Panc1 (cell line): ENCODE measurements at regions not wholly inside any gene's neighbourhood (a gene's known extent, or its start where the extent isn't known, plus 50 kb on each side); places are given as distances from the start of the nearest gene placed in this dataset.
A peak's percentile ranks its signal among the peaks of the same experiment; 100 is the strongest.

ENCODE experiments used
- ATAC-seq: fragments of 200-7000 bp; cut with Tn5 transposase; 2 replicates; pipeline ENCODE4 v1.9.1; 2020; ENCODE audit warnings: mild to moderate bottlenecking, moderate library complexity
- BruUV-seq: library from RNA; stranded (reverse); fragments of 400-500 nt; replicated peaks from 2 replicates; lab custom pipeline; 2021; lab: Mats Ljungman, UMichigan
- CTCF ChIA-PET: fragments of 300-600 bp; sonication (Branson Sonifier 250); formaldehyde crosslinking; loops from one replicate; lab custom pipeline; 2022; ENCODE audit warnings: antibody characterized with exemption; lab: Charles Lee
- POLR2A ChIA-PET: fragments of 300-600 bp; sonication (Branson Sonifier 250); formaldehyde crosslinking; loops from one replicate; lab custom pipeline; 2022; ENCODE audit warnings: antibody characterized with exemption; lab: Charles Lee
- DNase-seq: peaks from one replicate; pipeline ENCODE4 v3.0.0-alpha.2; 2010; ENCODE audit warnings: low read depth, low spot score
- H3K27ac ChIP-seq: 2 replicates; pipeline ENCODE4 v1.5.1; 2011; ENCODE audit warnings: mild to moderate bottlenecking, low read length, inconsistent platforms
- H3K27me3 ChIP-seq: fragments of 200-500 bp; sonication (Bioruptor generic); 2 replicates; pipeline ENCODE4 v1.6.0; 2014; ENCODE audit warnings: low read length, inconsistent platforms; ENCODE audit not compliant: control insufficient read depth, insufficient read depth
- H3K36me3 ChIP-seq: fragments of 200-500 bp; sonication (Bioruptor generic); 2 replicates; pipeline ENCODE4 v1.5.1; 2014; ENCODE audit warnings: inconsistent platforms, mild to moderate bottlenecking, low read length, moderate library complexity; ENCODE audit not compliant: control insufficient read depth, insufficient read depth
- H3K4me1 ChIP-seq: 2 replicates; pipeline ENCODE4 v1.5.1; 2011; ENCODE audit warnings: inconsistent platforms, mild to moderate bottlenecking, low read length, moderate library complexity; ENCODE audit not compliant: control insufficient read depth, insufficient read depth
- H3K4me3 ChIP-seq, 2 experiments: 2 replicates each; pipeline ENCODE4 v1.5.1; 2011 to 2012; ENCODE audit warnings: low read depth in 2 of 2, low read length in 2 of 2, mild to moderate bottlenecking in 2 of 2, inconsistent platforms in 1 of 2, moderate library complexity in 1 of 2
- H3K9me3 ChIP-seq: fragments of 200-500 bp; sonication (Bioruptor generic); 2 replicates; pipeline ENCODE4 v1.5.1; 2014; ENCODE audit warnings: low read depth, mild to moderate bottlenecking, inconsistent platforms, low read length, moderate library complexity; ENCODE audit not compliant: control insufficient read depth, insufficient read depth
- POLR2AphosphoS5 ChIP-seq: IDR thresholded peaks from 2 replicates; pipeline ENCODE4 v1.6.1; 2012; ENCODE audit warnings: mild to moderate bottlenecking, low read depth, low read length, moderate library complexity
- REST ChIP-seq, 2 experiments: IDR thresholded peaks; 2 replicates each; pipeline ENCODE4 v1.6.1; 2011 to 2012; ENCODE audit warnings: low read depth in 2 of 2, control low read depth in 1 of 2, low read length in 1 of 2, mild to moderate bottlenecking in 1 of 2, moderate library complexity in 1 of 2; ENCODE audit not compliant: insufficient read depth in 1 of 2
- SIN3A ChIP-seq: IDR thresholded peaks from 2 replicates; pipeline ENCODE4 v1.6.1; 2012; ENCODE audit warnings: low read depth, mild to moderate bottlenecking, low read length, moderate library complexity, borderline replicate concordance; ENCODE audit not compliant: insufficient read depth
- TCF7L2 ChIP-seq: IDR thresholded peaks from 2 replicates; pipeline ENCODE4 v1.6.1; 2011; ENCODE audit warnings: mild to moderate bottlenecking, low read depth, low read length, inconsistent platforms
- in situ Hi-C: cut with HindIII; loops from 2 replicates; pipeline ENCODE4 v1.10.0; 2016; ENCODE audit warnings: low sequenced_read_pairs, low pct_unique_long_range_greater_than_20kb
- intact Hi-C: fragments of 100-400 bp; cut with micrococcal nuclease; formaldehyde crosslinking; loops from one replicate; pipeline ENCODE4 v1.10.0; 2022; ENCODE audit not compliant: unreplicated experiment
- TF ChIP-seq, protein P1 (sequence below): fragments of 450-650 bp; IDR thresholded peaks from 2 replicates; pipeline ENCODE4 v1.5.1; 2017; ENCODE audit warnings: mild to moderate bottlenecking

DNA sequence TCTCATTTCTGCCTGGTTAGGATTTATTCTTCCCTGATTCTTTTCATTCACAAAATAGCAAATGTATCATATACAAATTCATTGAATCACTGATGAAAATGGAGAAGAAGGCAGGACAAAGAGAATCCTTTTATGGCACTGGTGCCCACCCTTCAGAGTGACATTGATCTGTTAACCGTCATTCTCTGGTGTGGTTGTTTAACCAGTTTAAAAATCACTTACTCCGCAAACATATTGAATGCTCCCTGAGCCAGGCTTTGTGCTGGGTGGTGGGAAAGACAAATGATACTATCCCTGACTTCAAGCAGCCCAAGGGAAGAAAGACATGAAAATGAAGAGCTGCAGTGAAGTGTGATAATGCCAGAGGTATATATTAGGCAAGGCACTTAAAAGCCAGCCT is 187.5 kb upstream of the SLC38A2 start:
- Histone ChIP-seq H3K9me3 (peaks cover 20% of the 10 kb centered on the region; the same call in 1 of the 2 replicates), H3K36me3 (no peaks in the 10 kb centered on the region), H3K4me3 (no peak overlapping the region), H3K27ac (peak overlapping the region; percentile 91), H3K4me1 (peaks cover 41% of the 10 kb centered on the region), H3K27me3 (no peaks in the 10 kb centered on the region)
- DNase-seq (no peak), ATAC-seq (no peak)
- in situ Hi-C loops: no loop called here
- TF ChIP-seq SIN3A: no peak
- TF ChIP-seq, protein P1, sequence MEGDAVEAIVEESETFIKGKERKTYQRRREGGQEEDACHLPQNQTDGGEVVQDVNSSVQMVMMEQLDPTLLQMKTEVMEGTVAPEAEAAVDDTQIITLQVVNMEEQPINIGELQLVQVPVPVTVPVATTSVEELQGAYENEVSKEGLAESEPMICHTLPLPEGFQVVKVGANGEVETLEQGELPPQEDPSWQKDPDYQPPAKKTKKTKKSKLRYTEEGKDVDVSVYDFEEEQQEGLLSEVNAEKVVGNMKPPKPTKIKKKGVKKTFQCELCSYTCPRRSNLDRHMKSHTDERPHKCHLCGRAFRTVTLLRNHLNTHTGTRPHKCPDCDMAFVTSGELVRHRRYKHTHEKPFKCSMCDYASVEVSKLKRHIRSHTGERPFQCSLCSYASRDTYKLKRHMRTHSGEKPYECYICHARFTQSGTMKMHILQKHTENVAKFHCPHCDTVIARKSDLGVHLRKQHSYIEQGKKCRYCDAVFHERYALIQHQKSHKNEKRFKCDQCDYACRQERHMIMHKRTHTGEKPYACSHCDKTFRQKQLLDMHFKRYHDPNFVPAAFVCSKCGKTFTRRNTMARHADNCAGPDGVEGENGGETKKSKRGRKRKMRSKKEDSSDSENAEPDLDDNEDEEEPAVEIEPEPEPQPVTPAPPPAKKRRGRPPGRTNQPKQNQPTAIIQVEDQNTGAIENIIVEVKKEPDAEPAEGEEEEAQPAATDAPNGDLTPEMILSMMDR: no peak
- no peak for TF ChIP-seq TCF7L2
- no peak for TF ChIP-seq REST (IDR thresholded peaks at IDR 0.05; ENCODE audit: insufficient read depth in 1 of 2, low read depth in 2 of 2, low read length in 1 of 2)
- no peak for TF ChIP-seq POLR2AphosphoS5
- POLR2A ChIA-PET: no interaction called here
- intact Hi-C loops: no loop called here
- BruUV-seq: no TSS peak
- CTCF ChIA-PET: no interaction called here

DNA sequence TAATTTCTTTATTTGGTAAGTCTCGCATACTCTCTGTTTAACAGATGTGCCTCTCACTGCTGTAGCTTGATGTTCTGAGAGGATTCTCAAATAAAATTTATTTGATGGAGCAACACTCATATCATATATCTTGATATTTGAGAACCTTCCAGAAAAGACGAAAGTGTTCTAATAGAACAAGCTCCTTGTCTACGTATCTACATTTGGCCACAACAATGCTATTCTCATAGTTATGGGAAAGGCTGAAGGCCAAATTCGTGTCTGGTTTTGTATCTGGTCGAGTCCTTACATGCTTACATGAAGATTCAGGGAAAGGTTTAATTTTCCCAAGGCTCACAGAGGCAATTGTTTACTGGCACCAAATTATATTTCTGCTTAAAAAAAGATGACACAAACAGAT is 186.7 kb upstream of the SLC38A2 start:
- CTCF ChIA-PET: no interaction called here
- H3K36me3 ChIP-seq: no peaks in the 10 kb centered on the region
- BruUV-seq: no TSS peak
- H3K27me3 ChIP-seq: no peaks in the 10 kb centered on the region
- peaks cover 15% of the 10 kb centered on the region; the same call in 1 of the 2 replicates for H3K9me3 ChIP-seq
- peaks cover 43% of the 10 kb centered on the region for H3K4me1 ChIP-seq
- in situ Hi-C loops (no loop called here), intact Hi-C loops (loop anchor here (5.0 kb wide), 1 partner anchor 103 kb away; no protein-coding TSS in a partner anchor)
- TF ChIP-seq SIN3A: no peak
- no peak for TF ChIP-seq REST (IDR thresholded peaks at IDR 0.05; ENCODE audit: insufficient read depth in 1 of 2, low read depth in 2 of 2, low read length in 1 of 2)
- TF ChIP-seq TCF7L2: no peak
- no peak for TF ChIP-seq POLR2AphosphoS5
- TF ChIP-seq, protein P1: no peak
- DNase-seq: no peak
- no peak for ATAC-seq
- H3K4me3 ChIP-seq: no peak overlapping the region
- peak overlapping the region; percentile 91; the same call in 1 of the 2 replicates for H3K27ac ChIP-seq
- POLR2A ChIA-PET: no interaction called here
